MCF 10A (cell line): ENCODE measurements at regions not wholly inside any gene's neighbourhood (a gene's known extent, or its start where the extent isn't known, plus 50 kb on each side); places are given as distances from the start of the nearest gene placed in this dataset.

Experiments
- BruUV-seq: library from RNA; stranded (reverse); fragments of 400-500 nt; replicated peaks from 2 replicates; lab custom pipeline; 2021; lab: Mats Ljungman, UMichigan
- CTCF ChIA-PET: fragments of 300-600 bp; sonication (Branson Sonifier 250); formaldehyde crosslinking; extraction: SDS; loops from one replicate; lab custom pipeline; 2021; ENCODE audit warnings: antibody characterized with exemption, inconsistent platforms; lab: Yijun Ruan, JAX
- POLR2A ChIA-PET: fragments of 300-600, 350-650 bp; sonication (Branson Sonifier 250); formaldehyde crosslinking; extraction: SDS; loops from one replicate; lab custom pipeline; 2020; ENCODE audit warnings: antibody characterized with exemption, inconsistent platforms; lab: Yijun Ruan, JAX
- DNase-seq: peaks from one replicate; pipeline ENCODE4 v3.0.0-alpha.2; 2018; ENCODE audit not compliant: unreplicated experiment
- H3K27ac Mint-ChIP-seq: one replicate; pipeline ENCODE4 v1.8.0; 2022; ENCODE audit warnings: mild to moderate bottlenecking, low read depth, mixed read lengths; ENCODE audit not compliant: unreplicated experiment
- H3K27me3 Mint-ChIP-seq: one replicate; pipeline ENCODE4 v1.8.0; 2022; ENCODE audit warnings: mixed read lengths; ENCODE audit not compliant: insufficient read depth, unreplicated experiment
- H3K36me3 Mint-ChIP-seq: one replicate; pipeline ENCODE4 v1.8.0; 2022; ENCODE audit warnings: mild to moderate bottlenecking, moderate library complexity, mixed read lengths; ENCODE audit not compliant: insufficient read depth, unreplicated experiment
- H3K4me1 Mint-ChIP-seq: one replicate; pipeline ENCODE4 v1.8.0; 2022; ENCODE audit warnings: mixed read lengths; ENCODE audit not compliant: insufficient read depth, unreplicated experiment
- H3K4me3 Mint-ChIP-seq: one replicate; pipeline ENCODE4 v1.8.0; 2022; ENCODE audit warnings: mild to moderate bottlenecking, moderate library complexity, mixed read lengths; ENCODE audit not compliant: unreplicated experiment
- H3K9me3 Mint-ChIP-seq: one replicate; pipeline ENCODE4 v1.8.0; 2022; ENCODE audit warnings: mixed read lengths; ENCODE audit not compliant: unreplicated experiment
- CTCF ChIP-seq: fragments of 200-600 bp; IDR thresholded peaks from one replicate; pipeline ENCODE4 v1.8.0; 2022; ENCODE audit warnings: antibody characterized with exemption, mild to moderate bottlenecking; ENCODE audit not compliant: unreplicated experiment
- intact Hi-C: fragments of 100-400 bp; cut with micrococcal nuclease; formaldehyde crosslinking; loops from 2 replicates; pipeline ENCODE4 v1.14.1; 2022

GRCh38 chr7:68207676-68208075, 1211.0 kb downstream of the TYW1 start:
- no peak for DNase-seq
- TF ChIP-seq CTCF, result no peak
- no peaks in the 10 kb centered on the region for H3K27me3 Mint-ChIP-seq
- H3K27ac Mint-ChIP-seq, result no peak overlapping the region
- no peaks in the 10 kb centered on the region for H3K36me3 Mint-ChIP-seq
- no TSS peak for BruUV-seq
- H3K4me3 Mint-ChIP-seq, result no peak overlapping the region
- H3K4me1 Mint-ChIP-seq, result no peaks in the 10 kb centered on the region
- H3K9me3 Mint-ChIP-seq, result peaks cover 30% of the 10 kb centered on the region
- CTCF ChIA-PET, result no interaction called here
- POLR2A ChIA-PET, result no interaction called here
- intact Hi-C loops, result no loop called here

- BruUV-seq, result no TSS peak
- Mint-ChIP-seq H3K27me3 (no peaks in the 10 kb centered on the region), H3K9me3 (peaks cover 31% of the 10 kb centered on the region)
Observed at GRCh38 chr7:68209486-68209885, 1212.9 kb downstream of the TYW1 start.

GRCh38 chr7:68213838-68214237, 1217.2 kb downstream of the TYW1 start:
- Mint-ChIP-seq H3K36me3 (no peaks in the 10 kb centered on the region), H3K27ac (no peak overlapping the region), H3K27me3 (no peaks in the 10 kb centered on the region), H3K4me1 (no peaks in the 10 kb centered on the region), H3K9me3 (peaks cover 33% of the 10 kb centered on the region), H3K4me3 (no peak overlapping the region)
- intact Hi-C loops, result no loop called here
- no TSS peak for BruUV-seq
- ChIA-PET POLR2A (no interaction called here), CTCF (interaction anchor here (0.7 kb wide), 1 partner anchor 11 kb away, joined by 5 read pairs; no protein-coding TSS in a partner anchor)
- TF ChIP-seq CTCF, result no peak
- no peak for DNase-seq

More at GRCh38 chr7:68209486-68209885, 1212.9 kb downstream of the TYW1 start:
- no peak for DNase-seq
- POLR2A ChIA-PET, result no interaction called here
- Mint-ChIP-seq H3K4me3 (no peak overlapping the region), H3K36me3 (no peaks in the 10 kb centered on the region), H3K4me1 (no peaks in the 10 kb centered on the region), H3K27ac (no peak overlapping the region)
- intact Hi-C loops, result no loop called here
- CTCF ChIA-PET, result interaction anchor here (0.6 kb wide), 1 partner anchor 102 kb away, joined by 3 read pairs; no protein-coding TSS in a partner anchor
- TF ChIP-seq CTCF, result no peak

- Mint-ChIP-seq H3K27ac (no peak overlapping the region), H3K27me3 (no peaks in the 10 kb centered on the region), H3K9me3 (peaks cover 32% of the 10 kb centered on the region), H3K4me1 (no peaks in the 10 kb centered on the region), H3K4me3 (no peak overlapping the region), H3K36me3 (no peaks in the 10 kb centered on the region)
- no peak for TF ChIP-seq CTCF
- no peak for DNase-seq
- intact Hi-C loops, result no loop called here
- POLR2A ChIA-PET, result no interaction called here
- BruUV-seq, result no TSS peak
- CTCF ChIA-PET, result no interaction called here
Observed at GRCh38 chr7:68216051-68216450, 1219.4 kb downstream of the TYW1 start.
